Hepatocyte (in vitro differentiated cells): ENCODE measurements at regions not wholly inside any gene's neighbourhood (a gene's known extent, or its start where the extent isn't known, plus 50 kb on each side); places are given as distances from the start of the nearest gene placed in this dataset.

ENCODE experiments used
- DNase-seq: peaks from one replicate; pipeline ENCODE4 v3.0.0-alpha.2; 2016; ENCODE audit warnings: low spot score
- H2AFZ ChIP-seq: fragments of 200-600 bp; sonication (generic); 2 replicates; pipeline ENCODE4 v1.6.0; 2016; ENCODE audit warnings: antibody characterized with exemption, mild to moderate bottlenecking
- H3K27ac ChIP-seq: fragments of 200-600 bp; sonication (generic); 2 replicates; pipeline ENCODE4 v1.5.1; 2016; ENCODE audit warnings: mild to moderate bottlenecking
- H3K27me3 ChIP-seq: fragments of 200-600 bp; sonication (generic); 2 replicates; pipeline ENCODE4 v1.6.1; 2016
- H3K36me3 ChIP-seq: fragments of 200-600 bp; sonication (generic); replicated peaks from 2 replicates; pipeline ENCODE4 v1.5.1; 2016; ENCODE audit warnings: low read depth; ENCODE audit not compliant: insufficient read depth
- H3K4me1 ChIP-seq: fragments of 200-600 bp; sonication (generic); 2 replicates; pipeline ENCODE4 v1.5.1; 2016; ENCODE audit warnings: mild to moderate bottlenecking, moderate library complexity; ENCODE audit not compliant: insufficient read depth
- H3K4me2 ChIP-seq: fragments of 200-600 bp; sonication (generic); 2 replicates; pipeline ENCODE4 v1.6.0; 2016
- H3K4me3 ChIP-seq: fragments of 200-600 bp; sonication (generic); 2 replicates; pipeline ENCODE4 v1.5.1; 2016; ENCODE audit warnings: mild to moderate bottlenecking
- H3K79me2 ChIP-seq: fragments of 200-600 bp; sonication (generic); 2 replicates; pipeline ENCODE4 v1.6.0; 2017; ENCODE audit warnings: mild to moderate bottlenecking
- H3K9me2 ChIP-seq: fragments of 200-600 bp; sonication (generic); replicated peaks from 2 replicates; pipeline ENCODE4 v1.6.0; 2017; ENCODE audit warnings: mild to moderate bottlenecking; ENCODE audit not compliant: insufficient read depth
- H3K9me3 ChIP-seq: fragments of 200-600 bp; sonication (generic); 2 replicates; pipeline ENCODE4 v1.5.1; 2016; ENCODE audit warnings: low read depth, mild to moderate bottlenecking
- H4K20me1 ChIP-seq: fragments of 200-600 bp; sonication (generic); 2 replicates; pipeline ENCODE4 v1.6.0; 2016; ENCODE audit warnings: mild to moderate bottlenecking; ENCODE audit not compliant: insufficient read depth, poor library complexity, severe bottlenecking
- EZH2 ChIP-seq: fragments of 200-600 bp; sonication (generic); IDR thresholded peaks from 2 replicates; pipeline ENCODE4 v1.6.1; 2016; ENCODE audit warnings: antibody characterized with exemption, mild to moderate bottlenecking, borderline replicate concordance
- EZH2phosphoT487 ChIP-seq: fragments of 200-600 bp; sonication (generic); IDR thresholded peaks from one replicate; pipeline ENCODE4 v1.6.1; 2018; ENCODE audit warnings: antibody characterized with exemption, mild to moderate bottlenecking, low read depth, moderate library complexity; ENCODE audit not compliant: unreplicated experiment, severe bottlenecking
- WGBS: methylation state at CpG from one replicate; pipeline ENCODE4 v1.1.6; 2016; ENCODE audit warnings: low lambda C conversion rate; ENCODE audit errors: missing lambda C conversion rate; 5-methylcytosine and 5-hydroxymethylcytosine counted together
- TF ChIP-seq, protein P1 (sequence below): fragments of 200-600 bp; sonication (generic); IDR thresholded peaks from 2 replicates; pipeline ENCODE4 v1.5.1; 2016; ENCODE audit warnings: antibody characterized with exemption, mild to moderate bottlenecking; ENCODE audit not compliant: poor library complexity

DNA sequence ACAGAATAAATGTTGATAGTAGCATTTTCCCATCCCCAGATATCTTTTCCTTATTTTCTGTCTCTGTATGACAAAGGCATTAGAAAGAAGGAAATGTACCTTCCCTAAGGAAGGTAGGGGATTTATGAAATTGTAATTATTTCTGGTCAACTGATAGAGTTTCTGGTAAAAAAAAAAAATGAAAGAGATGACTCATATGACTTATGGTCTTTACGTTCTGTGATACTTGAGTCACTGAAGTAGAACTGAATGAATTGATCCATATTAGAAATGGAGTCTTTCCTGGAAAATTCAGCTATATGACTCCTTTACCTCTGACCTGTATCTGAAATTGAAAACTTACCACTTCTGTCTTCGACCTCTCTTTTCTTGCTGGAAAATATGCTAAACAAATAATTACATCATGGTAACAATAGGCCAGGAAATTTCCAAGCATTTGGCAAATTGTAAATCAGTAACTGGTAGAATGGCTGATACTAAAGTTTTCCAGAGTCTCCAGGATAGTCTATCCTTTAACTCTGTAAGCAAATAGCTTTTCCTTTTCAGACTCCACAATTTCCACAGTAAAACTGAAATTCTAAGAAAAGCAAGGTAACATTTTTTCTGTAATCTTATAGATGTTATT lies 364.3 kb upstream of the PTBP2 start:
- H3K9me3 ChIP-seq = no peaks in the 10 kb centered on the region
- no peaks in the 10 kb centered on the region for H4K20me1 ChIP-seq
- no peaks in the 10 kb centered on the region for H3K4me1 ChIP-seq
- DNase-seq = no peak
- H3K79me2 ChIP-seq = no peaks in the 10 kb centered on the region
- no peaks in the 10 kb centered on the region for H3K9me2 ChIP-seq
- H3K27ac ChIP-seq = no peak overlapping the region
- H3K4me3 ChIP-seq = no peak overlapping the region
- H2AFZ ChIP-seq = no peak overlapping the region
- H3K27me3 ChIP-seq = no peaks in the 10 kb centered on the region
- no peaks in the 10 kb centered on the region for H3K36me3 ChIP-seq
- no peak overlapping the region for H3K4me2 ChIP-seq
- TF ChIP-seq EZH2 = no peak
- TF ChIP-seq EZH2phosphoT487 = no peak
- WGBS = 81% methylated on average over 2 of the region's 2 CpGs

DNA sequence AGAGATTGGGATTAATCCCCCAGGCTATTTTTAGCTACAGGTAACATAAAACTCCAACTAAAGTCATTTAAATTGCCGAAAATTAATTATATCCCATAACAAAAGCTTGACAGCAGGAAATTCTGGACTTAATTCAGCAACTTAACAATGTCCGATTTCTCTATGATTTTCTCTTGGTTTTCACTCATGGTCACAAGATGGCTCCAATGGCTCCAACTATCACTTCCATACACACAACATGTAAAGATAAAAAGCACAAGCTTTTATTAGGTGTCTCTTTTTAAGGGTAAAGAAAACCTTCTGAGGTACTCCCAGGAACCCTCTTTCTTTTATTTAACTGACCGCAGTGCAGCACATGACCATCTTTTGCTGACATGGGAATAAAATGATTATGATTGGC lies 363.5 kb upstream of the PTBP2 start:
- H3K79me2 ChIP-seq = no peaks in the 10 kb centered on the region
- no peaks in the 10 kb centered on the region for H3K36me3 ChIP-seq
- no peak overlapping the region for H3K4me2 ChIP-seq
- no peaks in the 10 kb centered on the region for H3K9me2 ChIP-seq
- 85% methylated on average over 3 of the region's 3 CpGs for WGBS
- no peak for DNase-seq
- H3K27ac ChIP-seq = no peak overlapping the region
- H3K9me3 ChIP-seq = no peaks in the 10 kb centered on the region
- TF ChIP-seq EZH2 = no peak
- TF ChIP-seq, protein P1, sequence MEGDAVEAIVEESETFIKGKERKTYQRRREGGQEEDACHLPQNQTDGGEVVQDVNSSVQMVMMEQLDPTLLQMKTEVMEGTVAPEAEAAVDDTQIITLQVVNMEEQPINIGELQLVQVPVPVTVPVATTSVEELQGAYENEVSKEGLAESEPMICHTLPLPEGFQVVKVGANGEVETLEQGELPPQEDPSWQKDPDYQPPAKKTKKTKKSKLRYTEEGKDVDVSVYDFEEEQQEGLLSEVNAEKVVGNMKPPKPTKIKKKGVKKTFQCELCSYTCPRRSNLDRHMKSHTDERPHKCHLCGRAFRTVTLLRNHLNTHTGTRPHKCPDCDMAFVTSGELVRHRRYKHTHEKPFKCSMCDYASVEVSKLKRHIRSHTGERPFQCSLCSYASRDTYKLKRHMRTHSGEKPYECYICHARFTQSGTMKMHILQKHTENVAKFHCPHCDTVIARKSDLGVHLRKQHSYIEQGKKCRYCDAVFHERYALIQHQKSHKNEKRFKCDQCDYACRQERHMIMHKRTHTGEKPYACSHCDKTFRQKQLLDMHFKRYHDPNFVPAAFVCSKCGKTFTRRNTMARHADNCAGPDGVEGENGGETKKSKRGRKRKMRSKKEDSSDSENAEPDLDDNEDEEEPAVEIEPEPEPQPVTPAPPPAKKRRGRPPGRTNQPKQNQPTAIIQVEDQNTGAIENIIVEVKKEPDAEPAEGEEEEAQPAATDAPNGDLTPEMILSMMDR = no peak
- TF ChIP-seq EZH2phosphoT487 = no peak
- no peak overlapping the region for H3K4me3 ChIP-seq
- H3K27me3 ChIP-seq = no peaks in the 10 kb centered on the region
- H4K20me1 ChIP-seq = no peaks in the 10 kb centered on the region
- H2AFZ ChIP-seq = no peak overlapping the region
- H3K4me1 ChIP-seq = no peaks in the 10 kb centered on the region

DNA sequence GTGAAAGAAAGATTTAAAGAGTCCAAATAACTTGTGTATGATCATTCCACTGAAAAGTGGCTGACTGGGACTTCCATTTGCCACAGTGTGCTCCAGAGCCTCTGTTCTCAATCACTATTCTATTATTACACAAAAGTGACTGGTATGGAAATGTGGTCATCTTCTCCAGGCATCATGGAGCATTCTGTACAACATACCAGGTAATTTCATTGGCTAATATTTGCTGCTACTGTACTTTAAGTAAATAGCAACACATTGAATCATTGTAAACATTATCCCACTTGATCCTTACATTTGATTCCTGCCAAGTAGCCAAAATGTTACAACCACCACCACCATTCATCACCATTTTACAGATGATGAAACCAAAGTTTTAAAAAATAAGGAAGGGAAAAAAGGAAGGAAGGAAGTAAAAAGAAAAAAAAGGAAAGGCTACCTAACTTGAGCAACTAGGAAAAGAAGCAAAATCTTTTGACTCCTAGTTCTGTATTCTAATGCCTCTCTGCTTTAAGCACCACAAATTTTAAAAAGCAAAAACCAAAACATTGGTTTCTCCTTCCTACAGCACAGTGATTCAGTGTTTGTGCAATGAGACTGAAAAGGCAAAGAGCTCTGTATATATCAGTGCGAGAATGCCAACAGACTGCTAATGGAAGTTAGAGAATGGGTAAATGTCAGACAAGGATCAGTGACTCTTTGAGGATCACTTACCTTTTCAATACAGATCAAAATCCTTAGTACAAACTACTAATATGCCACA lies 361.4 kb upstream of the PTBP2 start:
- Histone ChIP-seq H3K4me2 (no peak overlapping the region), H3K27me3 (no peaks in the 10 kb centered on the region), H2AFZ (no peak overlapping the region), H3K9me2 (no peaks in the 10 kb centered on the region), H4K20me1 (no peaks in the 10 kb centered on the region), H3K79me2 (no peaks in the 10 kb centered on the region), H3K27ac (no peak overlapping the region), H3K36me3 (no peaks in the 10 kb centered on the region), H3K4me1 (no peaks in the 10 kb centered on the region), H3K9me3 (no peaks in the 10 kb centered on the region), H3K4me3 (no peak overlapping the region)
- DNase-seq = no peak
- TF ChIP-seq, protein P1 = no peak
- TF ChIP-seq EZH2phosphoT487 (no peak), EZH2 (no peak)
- 93% methylated on average over 1 of the region's 1 CpG for WGBS

DNA sequence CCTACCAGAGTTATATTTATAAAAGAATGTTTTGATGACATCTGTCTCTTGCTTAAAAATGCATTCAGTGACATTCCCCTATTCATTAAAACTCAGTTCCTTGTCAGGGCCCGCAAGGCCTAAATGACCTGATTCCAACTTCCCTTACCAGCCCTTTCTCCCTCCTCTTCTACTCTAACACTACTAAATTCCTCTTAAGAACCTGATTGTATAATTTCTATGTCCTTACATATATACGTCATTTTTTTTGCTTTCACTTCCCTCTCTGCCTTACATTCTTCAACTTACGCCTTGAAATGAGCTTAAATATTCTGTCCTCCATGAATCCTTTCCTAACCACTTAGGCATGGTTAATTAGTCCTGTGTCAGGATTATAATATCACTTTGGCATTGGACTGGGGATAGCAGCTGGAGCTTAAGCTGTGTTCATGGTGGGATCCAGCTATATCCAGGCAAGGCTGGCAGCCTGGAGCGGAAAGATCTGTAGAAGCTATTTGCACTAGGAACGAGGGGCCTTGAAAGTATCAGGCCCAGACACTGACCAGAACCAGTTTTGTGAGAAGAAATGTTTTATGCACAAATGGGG lies 360.2 kb upstream of the PTBP2 start:
- no peak overlapping the region for H3K4me3 ChIP-seq
- no peaks in the 10 kb centered on the region for H3K9me3 ChIP-seq
- no peaks in the 10 kb centered on the region for H4K20me1 ChIP-seq
- no peaks in the 10 kb centered on the region for H3K4me1 ChIP-seq
- no peaks in the 10 kb centered on the region for H3K79me2 ChIP-seq
- 83% methylated on average over 5 of the region's 5 CpGs for WGBS
- TF ChIP-seq, protein P1 = no peak
- no peak for TF ChIP-seq EZH2phosphoT487
- H3K9me2 ChIP-seq = no peaks in the 10 kb centered on the region
- DNase-seq = no peak
- no peaks in the 10 kb centered on the region for H3K36me3 ChIP-seq
- no peak overlapping the region for H3K4me2 ChIP-seq
- no peak overlapping the region for H3K27ac ChIP-seq
- H3K27me3 ChIP-seq = no peaks in the 10 kb centered on the region
- no peak overlapping the region for H2AFZ ChIP-seq
